ENCODE measurements at regions not wholly inside any gene's neighbourhood (a gene's known extent, or its start where the extent isn't known, plus 50 kb on each side); places are given as distances from the start of the nearest gene placed in this dataset.
"Not testable (repeated sequence)": the region's sequence is repeated elsewhere in the genome, so short reads cannot be mapped to it uniquely, and the experiment has no call there.

DNA sequence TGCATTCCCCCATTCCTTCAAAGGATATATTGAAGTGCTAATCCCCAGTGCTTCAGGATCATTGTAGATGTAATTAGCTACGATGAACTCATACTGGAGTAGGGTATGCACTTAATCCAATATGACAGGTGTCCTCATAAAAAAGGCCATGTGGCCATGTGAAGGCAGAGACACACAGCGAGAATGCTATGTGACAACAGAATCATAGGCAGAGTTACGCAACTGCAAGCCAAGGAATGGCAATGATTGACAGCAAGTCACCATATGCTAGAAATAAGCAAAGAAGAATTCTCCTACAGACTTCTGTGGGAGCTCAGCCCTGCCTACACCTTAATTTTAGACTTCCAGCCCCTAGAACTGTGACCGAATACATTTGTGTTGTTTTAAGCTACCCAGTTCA, 875.6 kb upstream of the ROBO1 start:
- Histone ChIP-seq H3K9me3 (no peaks in the 10 kb centered on the region), H3K4me3 (no peak overlapping the region), H3K4me1 (no peaks in the 10 kb centered on the region), H3K36me3 (no peaks in the 10 kb centered on the region), H3K27me3 (no peaks in the 10 kb centered on the region), H3K27ac (replicated peaks in 1 of 4) (no peak overlapping the region)
- no peak for DNase-seq (ENCODE audit: extremely low spot score)
- intact Hi-C loops (cut with DNase I): no loop called here
- WGBS: 87% methylated on average over 4 of the region's 4 CpGs
- TF ChIP-seq, protein P1, sequence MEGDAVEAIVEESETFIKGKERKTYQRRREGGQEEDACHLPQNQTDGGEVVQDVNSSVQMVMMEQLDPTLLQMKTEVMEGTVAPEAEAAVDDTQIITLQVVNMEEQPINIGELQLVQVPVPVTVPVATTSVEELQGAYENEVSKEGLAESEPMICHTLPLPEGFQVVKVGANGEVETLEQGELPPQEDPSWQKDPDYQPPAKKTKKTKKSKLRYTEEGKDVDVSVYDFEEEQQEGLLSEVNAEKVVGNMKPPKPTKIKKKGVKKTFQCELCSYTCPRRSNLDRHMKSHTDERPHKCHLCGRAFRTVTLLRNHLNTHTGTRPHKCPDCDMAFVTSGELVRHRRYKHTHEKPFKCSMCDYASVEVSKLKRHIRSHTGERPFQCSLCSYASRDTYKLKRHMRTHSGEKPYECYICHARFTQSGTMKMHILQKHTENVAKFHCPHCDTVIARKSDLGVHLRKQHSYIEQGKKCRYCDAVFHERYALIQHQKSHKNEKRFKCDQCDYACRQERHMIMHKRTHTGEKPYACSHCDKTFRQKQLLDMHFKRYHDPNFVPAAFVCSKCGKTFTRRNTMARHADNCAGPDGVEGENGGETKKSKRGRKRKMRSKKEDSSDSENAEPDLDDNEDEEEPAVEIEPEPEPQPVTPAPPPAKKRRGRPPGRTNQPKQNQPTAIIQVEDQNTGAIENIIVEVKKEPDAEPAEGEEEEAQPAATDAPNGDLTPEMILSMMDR (IDR thresholded peaks at IDR 0.05): no peak
- no peak for TF ChIP-seq POLR2A (IDR thresholded peaks at IDR 0.05; ENCODE audit: low read depth)
- TF ChIP-seq EP300 (IDR thresholded peaks at IDR 0.05): no peak
- no peak for TF ChIP-seq POLR2AphosphoS5 (IDR thresholded peaks at IDR 0.05)

- H3K9me3 ChIP-seq: no peaks in the 10 kb centered on the region
- no peaks in the 10 kb centered on the region for H3K36me3 ChIP-seq
- no peak overlapping the region for H3K4me3 ChIP-seq
- H3K27me3 ChIP-seq: no peaks in the 10 kb centered on the region
- TF ChIP-seq POLR2AphosphoS5 (IDR thresholded peaks at IDR 0.05) (no peak), POLR2A (IDR thresholded peaks at IDR 0.05; ENCODE audit: low read depth) (no peak), EP300 (IDR thresholded peaks at IDR 0.05) (no peak)
- TF ChIP-seq, protein P1 (IDR thresholded peaks at IDR 0.05): no peak
- intact Hi-C loops (cut with DNase I): no loop called here
- DNase-seq (ENCODE audit: extremely low spot score): no peak
- 57% methylated on average over 8 of the region's 8 CpGs for WGBS
- H3K4me1 ChIP-seq: no peaks in the 10 kb centered on the region
- no peak overlapping the region for H3K27ac ChIP-seq (replicated peaks in 1 of 4)
These were observed 850.8 kb upstream of the ROBO1 start for GRCh38 chr3:80618295-80619256.

DNA sequence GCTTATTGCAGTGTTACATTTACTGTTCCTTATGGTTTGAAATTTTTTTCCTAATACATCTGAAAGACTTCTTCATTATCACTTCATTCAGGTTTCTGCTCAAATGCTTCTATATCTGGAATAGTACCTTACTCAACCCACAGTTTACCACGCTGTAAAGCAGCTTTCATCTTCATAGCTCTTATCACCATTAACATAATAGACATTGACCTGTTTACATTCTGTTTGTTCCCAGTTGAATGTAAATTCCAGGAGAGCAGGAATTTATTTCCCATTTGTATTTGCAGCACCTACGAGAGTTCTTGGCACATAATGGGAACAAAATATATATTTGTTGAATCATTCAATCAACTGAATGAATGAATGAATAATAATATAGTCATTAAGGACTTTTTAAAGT, 844.6 kb upstream of the ROBO1 start:
- intact Hi-C loops (cut with DNase I): no loop called here
- H3K27ac ChIP-seq (replicated peaks in 1 of 4): no peak overlapping the region
- no peak for DNase-seq (ENCODE audit: extremely low spot score)
- no peaks in the 10 kb centered on the region for H3K4me1 ChIP-seq
- no peak overlapping the region for H3K4me3 ChIP-seq
- no peaks in the 10 kb centered on the region for H3K27me3 ChIP-seq
- 55% methylated on average over 2 of the region's 2 CpGs for WGBS
- no peak for TF ChIP-seq POLR2A (IDR thresholded peaks at IDR 0.05; ENCODE audit: low read depth)
- TF ChIP-seq POLR2AphosphoS5 (IDR thresholded peaks at IDR 0.05): no peak
- TF ChIP-seq EP300 (IDR thresholded peaks at IDR 0.05): no peak
- TF ChIP-seq, protein P1 (IDR thresholded peaks at IDR 0.05): no peak
- H3K36me3 ChIP-seq: no peaks in the 10 kb centered on the region
- no peaks in the 10 kb centered on the region for H3K9me3 ChIP-seq

- H3K27me3 ChIP-seq; H3K4me1 ChIP-seq; intact Hi-C loops (cut with DNase I); H3K9me3 ChIP-seq; H3K36me3 ChIP-seq; H3K27ac ChIP-seq (replicated peaks in 1 of 4); DNase-seq (ENCODE audit: extremely low spot score); H3K4me3 ChIP-seq: not testable (repeated sequence)
- 90% methylated on average over 3 of the region's 3 CpGs for WGBS
These were observed 840.3 kb upstream of the ROBO1 start for GRCh38 chr3:80608072-80608471.

DNA sequence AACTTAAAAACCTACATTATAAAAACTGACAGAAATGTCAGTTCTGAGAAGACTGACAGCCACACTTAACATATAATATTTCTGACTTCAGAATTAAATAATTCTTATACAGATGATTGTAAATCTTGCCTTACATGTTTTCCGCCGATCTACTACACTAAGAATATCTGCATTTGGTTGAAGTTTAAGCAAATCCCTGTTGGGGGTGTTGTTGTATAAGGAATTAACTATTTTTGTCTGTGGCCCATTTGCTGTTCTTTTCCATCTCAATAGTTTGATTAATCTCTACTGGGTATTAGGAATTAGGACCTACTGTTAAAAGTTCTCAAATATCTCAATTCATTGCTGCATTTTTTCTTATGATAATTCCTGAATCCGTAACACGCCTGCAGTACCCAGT, 838.3 kb upstream of the ROBO1 start:
- WGBS: 77% methylated on average over 4 of the region's 4 CpGs
- no peaks in the 10 kb centered on the region for H3K9me3 ChIP-seq
- no peak overlapping the region for H3K27ac ChIP-seq (replicated peaks in 1 of 4)
- H3K4me3 ChIP-seq: no peak overlapping the region
- H3K36me3 ChIP-seq: no peaks in the 10 kb centered on the region
- TF ChIP-seq POLR2A (IDR thresholded peaks at IDR 0.05; ENCODE audit: low read depth) (no peak), EP300 (IDR thresholded peaks at IDR 0.05) (no peak), POLR2AphosphoS5 (IDR thresholded peaks at IDR 0.05) (no peak)
- TF ChIP-seq, protein P1 (IDR thresholded peaks at IDR 0.05): no peak
- intact Hi-C loops (cut with DNase I): no loop called here
- no peaks in the 10 kb centered on the region for H3K4me1 ChIP-seq
- DNase-seq (ENCODE audit: extremely low spot score): no peak
- no peaks in the 10 kb centered on the region for H3K27me3 ChIP-seq

All from esophagus muscularis mucosa (tissue), 4 donors.